GM12878 (cell line): ENCODE measurements at regions not wholly inside any gene's neighbourhood (a gene's known extent, or its start where the extent isn't known, plus 50 kb on each side); places are given as distances from the start of the nearest gene placed in this dataset.
A peak's percentile ranks its signal among the peaks of the same experiment; 100 is the strongest.

Source experiments
- CTCF ChIP-seq, 3 experiments: IDR thresholded peaks in 2 of 3; conservative IDR thresholded peaks in 1 of 3; 2 replicates each; pipeline ENCODE4 v1.5.1; 2011; ENCODE audit warnings: low read depth in 3 of 3, low read length in 3 of 3, mild to moderate bottlenecking in 3 of 3, control low read depth in 2 of 3, moderate library complexity in 2 of 3, inconsistent platforms in 1 of 3, mixed read lengths in 1 of 3; ENCODE audit not compliant: control insufficient read depth in 2 of 3, insufficient read depth in 1 of 3; ENCODE audit errors: extremely low read depth in 1 of 3
- EZH2 ChIP-seq: IDR thresholded peaks from 2 replicates; pipeline ENCODE4 v1.6.1; 2012; ENCODE audit warnings: low read depth, mild to moderate bottlenecking, control low read depth, inconsistent platforms, low read length, borderline replicate concordance; ENCODE audit not compliant: control insufficient read depth
- GABPA ChIP-seq: IDR thresholded peaks from 2 replicates; pipeline ENCODE4 v1.6.1; 2014; ENCODE audit warnings: antibody characterized with exemption, low read depth, mild to moderate bottlenecking, inconsistent platforms

- TF ChIP-seq CTCF (IDR thresholded peaks at IDR 0.05 in 2 of 3, conservative IDR thresholded peaks at IDR 0.05 in 1 of 3; ENCODE audit: control insufficient read depth in 2 of 3, extremely low read depth in 1 of 3, insufficient read depth in 1 of 3, low read depth in 3 of 3, low read length in 3 of 3) = peak; percentile 42 to 55 (median 51)
- TF ChIP-seq GABPA = no peak
- no peak for TF ChIP-seq EZH2
These were observed 59.0 kb upstream of the BARX1 start for GRCh38 chr9:94014066-94014654.
